ENCODE measurements at regions not wholly inside any gene's neighbourhood (a gene's known extent, or its start where the extent isn't known, plus 50 kb on each side); places are given as distances from the start of the nearest gene placed in this dataset.

GRCh38 chr14:85276979-85277228 is 253.0 kb upstream of the FLRT2 start:
- H3K4me3 ChIP-seq (ENCODE audit: low read depth, low read length): no peak overlapping the region
- no peak for DNase-seq (ENCODE audit: low read depth)
- no peak for TF ChIP-seq CTCF (IDR thresholded peaks at IDR 0.05; ENCODE audit: insufficient read depth, low read depth, low read length, missing control alignments)

- DNase-seq (ENCODE audit: low read depth): no peak
- no peak for TF ChIP-seq CTCF (IDR thresholded peaks at IDR 0.05; ENCODE audit: insufficient read depth, low read depth, low read length, missing control alignments)
- H3K4me3 ChIP-seq (ENCODE audit: low read depth, low read length): no peak overlapping the region
Measured at GRCh38 chr14:85279407-85279806, 250.5 kb upstream of the FLRT2 start.

GRCh38 chr14:85280074-85280473 is 249.9 kb upstream of the FLRT2 start:
- DNase-seq (ENCODE audit: low read depth): no peak
- no peak for TF ChIP-seq CTCF (IDR thresholded peaks at IDR 0.05; ENCODE audit: insufficient read depth, low read depth, low read length, missing control alignments)
- no peak overlapping the region for H3K4me3 ChIP-seq (ENCODE audit: low read depth, low read length)

- no peak overlapping the region for H3K4me3 ChIP-seq (ENCODE audit: low read depth, low read length)
- DNase-seq (ENCODE audit: low read depth): no peak
- TF ChIP-seq CTCF (IDR thresholded peaks at IDR 0.05; ENCODE audit: insufficient read depth, low read depth, low read length, missing control alignments): no peak
Measured at GRCh38 chr14:85281921-85282320, 248.0 kb upstream of the FLRT2 start.

- H3K4me3 ChIP-seq (ENCODE audit: low read depth, low read length): no peak overlapping the region
- DNase-seq (ENCODE audit: low read depth): no peak
- TF ChIP-seq CTCF (IDR thresholded peaks at IDR 0.05; ENCODE audit: insufficient read depth, low read depth, low read length, missing control alignments): no peak
Measured at GRCh38 chr14:85288041-85288440, 241.9 kb upstream of the FLRT2 start.

- H3K4me3 ChIP-seq (ENCODE audit: low read depth, low read length): no peak overlapping the region
- TF ChIP-seq CTCF (IDR thresholded peaks at IDR 0.05; ENCODE audit: insufficient read depth, low read depth, low read length, missing control alignments): no peak
Measured at GRCh38 chr14:85291731-85292130, 238.2 kb upstream of the FLRT2 start.

GRCh38 chr14:85293612-85294234 is 236.2 kb upstream of the FLRT2 start:
- no peak for TF ChIP-seq CTCF (IDR thresholded peaks at IDR 0.05; ENCODE audit: insufficient read depth, low read depth, low read length, missing control alignments)
- no peak overlapping the region for H3K4me3 ChIP-seq (ENCODE audit: low read depth, low read length)
- no peak for DNase-seq (ENCODE audit: low read depth)

More at GRCh38 chr14:85291731-85292130, 238.2 kb upstream of the FLRT2 start:
- no peak for DNase-seq (ENCODE audit: low read depth)

Data from GM12865 (cell line).